GM23248 (cell line): ENCODE measurements at regions not wholly inside any gene's neighbourhood (a gene's known extent, or its start where the extent isn't known, plus 50 kb on each side); places are given as distances from the start of the nearest gene placed in this dataset.
A peak's percentile ranks its signal among the peaks of the same experiment; 100 is the strongest.

ENCODE experiments used
- EZH2 ChIP-seq: fragments of 200-600 bp; sonication (generic); IDR thresholded peaks from 2 replicates; pipeline ENCODE4 v1.6.1; 2018; ENCODE audit warnings: antibody characterized with exemption, mild to moderate bottlenecking; ENCODE audit not compliant: insufficient read depth, poor library complexity, severe bottlenecking
- EZH2phosphoT487 ChIP-seq: fragments of 200-600 bp; sonication (generic); IDR thresholded peaks from 2 replicates; pipeline ENCODE4 v1.6.1; 2018; ENCODE audit warnings: antibody characterized with exemption, moderate library complexity, mild to moderate bottlenecking, low read depth; ENCODE audit not compliant: insufficient read depth

GRCh38 chr1:64403331-64403730 is 66.6 kb upstream of the CACHD1 start:
- TF ChIP-seq EZH2 (no peak), EZH2phosphoT487 (peak; percentile 88)
